ENCODE measurements at regions not wholly inside any gene's neighbourhood (a gene's known extent, or its start where the extent isn't known, plus 50 kb on each side); places are given as distances from the start of the nearest gene placed in this dataset.

GRCh38 chr3:135688003-135688402 is 277.5 kb upstream of the PPP2R3A start:
- peaks cover 3% of the 10 kb centered on the region; the same call in 1 of the 2 replicates for H3K9me3 ChIP-seq (ENCODE audit: control insufficient read depth, insufficient read depth, low read length)
- no peak for ATAC-seq (ENCODE audit: low read depth)
- H3K79me1 ChIP-seq (ENCODE audit: low read depth in 1 of 2, low read length in 2 of 2), result no peaks in the 10 kb centered on the region
- H2AFZ ChIP-seq (replicated peaks; ENCODE audit: low read length, poor library complexity), result no peak overlapping the region
- H3K18ac ChIP-seq (ENCODE audit: low read depth, low read length), result no peak overlapping the region
- BruUV-seq (replicated peaks), result no TSS peak
- H4K91ac ChIP-seq (ENCODE audit: insufficient read depth, low read depth, low read length), result no peak overlapping the region
- ChIA-PET POLR2A (ENCODE audit: unreplicated experiment) (no interaction called here), CTCF (no interaction called here)
- no peak overlapping the region for H3K14ac ChIP-seq (replicated peaks; ENCODE audit: low read depth, low read length)
- no peaks in the 10 kb centered on the region for H3K4me1 ChIP-seq (ENCODE audit: control insufficient read depth, insufficient read depth, low read length)
- H4K5ac ChIP-seq (ENCODE audit: low read depth, low read length), result no peak overlapping the region
- intact Hi-C loops (cut with micrococcal nuclease), result no loop called here
- 43% methylated on average over 1 of the region's 3 CpGs; no CpG with 5 or more reads in 1 of the 2 experiments for WGBS, 2 experiments (ENCODE audit: extremely low coverage in 2 of 2, insufficient read length in 1 of 2)
- H3K27ac ChIP-seq (ENCODE audit: insufficient read depth, low read length), result no peak overlapping the region
- no peak overlapping the region for H4K8ac ChIP-seq (ENCODE audit: low read depth in 2 of 2, low read length in 2 of 2)
- in situ Hi-C loops (cut with MboI; ENCODE audit: low sequenced_read_pairs), result no loop called here
- no peak overlapping the region for H2BK5ac ChIP-seq (ENCODE audit: low read depth, low read length, poor library complexity, severe bottlenecking)
- H3K27me3 ChIP-seq (ENCODE audit: control insufficient read depth, insufficient read depth, low read length), result no peaks in the 10 kb centered on the region
- no peak overlapping the region for H3K56ac ChIP-seq (ENCODE audit: extremely low read depth, insufficient read depth, low read length)
- no peak overlapping the region for H3K4ac ChIP-seq (ENCODE audit: low read depth, low read length)
- TF ChIP-seq ELK1 (IDR thresholded peaks at IDR 0.05; ENCODE audit: borderline replicate concordance, low read depth, low read length), result no peak
- no peak for TF ChIP-seq MAZ (IDR thresholded peaks at IDR 0.05; ENCODE audit: borderline replicate concordance, low read depth, low read length)
- TF ChIP-seq FOS (IDR thresholded peaks at IDR 0.05; ENCODE audit: low read depth, low read length), result no peak
- no peak for TF ChIP-seq MXI1 (IDR thresholded peaks at IDR 0.05; ENCODE audit: borderline replicate concordance, low read depth, low read length)
- TF ChIP-seq POLR2A (IDR thresholded peaks at IDR 0.05; ENCODE audit: low read depth, low read length), result no peak
- no peak for TF ChIP-seq USF2 (IDR thresholded peaks at IDR 0.05; ENCODE audit: low read depth, low read length)
- no peak for TF ChIP-seq RFX5 (IDR thresholded peaks at IDR 0.05; ENCODE audit: low read depth, low read length)
- TF ChIP-seq NFE2L2 (IDR thresholded peaks at IDR 0.05; ENCODE audit: low read depth, low read length), result no peak
- TF ChIP-seq MAFK (IDR thresholded peaks at IDR 0.05; ENCODE audit: low read depth, low read length), result no peak
- no peak for TF ChIP-seq RAD21 (IDR thresholded peaks at IDR 0.05; ENCODE audit: low read length)
- TF ChIP-seq SMC3 (IDR thresholded peaks at IDR 0.05; ENCODE audit: low read depth, low read length), result no peak
- TF ChIP-seq CTCF (conservative IDR thresholded peaks at IDR 0.05; ENCODE audit: low read depth, low read length), result no peak
- no peak for TF ChIP-seq CEBPB (IDR thresholded peaks at IDR 0.05; ENCODE audit: low read depth, low read length)
- TF ChIP-seq CHD1 (IDR thresholded peaks at IDR 0.05; ENCODE audit: low read depth, low read length), result no peak
- no peak for TF ChIP-seq RCOR1 (IDR thresholded peaks at IDR 0.05; ENCODE audit: insufficient replicate concordance, low read length)
- no peak for TF ChIP-seq BHLHE40 (IDR thresholded peaks at IDR 0.05; ENCODE audit: low read depth, low read length)
- H3K36me3 ChIP-seq (ENCODE audit: control insufficient read depth, insufficient read depth, low read length), result no peaks in the 10 kb centered on the region
- H2AK9ac ChIP-seq (replicated peaks; ENCODE audit: low read depth, low read length, poor library complexity), result no peak overlapping the region
- DNase-seq, result no peak
- no peak overlapping the region for H2BK15ac ChIP-seq (ENCODE audit: low read depth, low read length)
- H2AK5ac ChIP-seq (ENCODE audit: low read depth, low read length), result no peak overlapping the region
- H4K20me1 ChIP-seq (ENCODE audit: insufficient read depth, low read length), result no peaks in the 10 kb centered on the region
- H3K9ac ChIP-seq (ENCODE audit: low read depth, low read length), result no peak overlapping the region
- H2BK120ac ChIP-seq (ENCODE audit: low read depth, low read length), result no peak overlapping the region
- no peak overlapping the region for H3K23ac ChIP-seq (ENCODE audit: low read depth, low read length)
- H3K4me2 ChIP-seq (ENCODE audit: low read depth, low read length), result no peak overlapping the region
- dilution Hi-C loops (cut with HindIII; ENCODE audit: low sequenced_read_pairs, unreplicated experiment), result no loop called here
- no peak overlapping the region for H2BK20ac ChIP-seq (ENCODE audit: low read depth, low read length)
- H3K9me1 ChIP-seq (ENCODE audit: insufficient read depth, low read length), result no peaks in the 10 kb centered on the region
- H3K4me3 ChIP-seq (ENCODE audit: insufficient read depth, low read depth, low read length), result no peak overlapping the region
